HepG2 (cell line): ENCODE measurements at regions not wholly inside any gene's neighbourhood (a gene's known extent, or its start where the extent isn't known, plus 50 kb on each side); places are given as distances from the start of the nearest gene placed in this dataset.

Experiments used
- TAF1 ChIP-seq: sonication (generic); formaldehyde crosslinking; IDR thresholded peaks from 2 replicates; pipeline ENCODE4 v1.4.0; 2020; ENCODE audit warnings: missing genetic modification reagents
- ZNF224 ChIP-seq: sonication (generic); formaldehyde crosslinking; IDR thresholded peaks from 2 replicates; pipeline ENCODE4 v1.5.0; 2020; ENCODE audit warnings: mild to moderate bottlenecking, missing genetic modification reagents
- ZNF383 ChIP-seq: sonication (generic); formaldehyde crosslinking; IDR thresholded peaks from 2 replicates; pipeline ENCODE4 v1.4.0; 2020; ENCODE audit warnings: missing genetic modification reagents, mild to moderate bottlenecking, borderline replicate concordance
- TF ChIP-seq, protein P1 (sequence below): sonication (generic); formaldehyde crosslinking; IDR thresholded peaks from 2 replicates; pipeline ENCODE4 v1.8.1; 2023; ENCODE audit warnings: mild to moderate bottlenecking, missing genetic modification reagents
- TF ChIP-seq, protein P2 (sequence below): sonication (generic); formaldehyde crosslinking; IDR thresholded peaks from 2 replicates; pipeline ENCODE4 v1.5.0; 2020; ENCODE audit warnings: mild to moderate bottlenecking, missing genetic modification reagents, moderate library complexity

DNA sequence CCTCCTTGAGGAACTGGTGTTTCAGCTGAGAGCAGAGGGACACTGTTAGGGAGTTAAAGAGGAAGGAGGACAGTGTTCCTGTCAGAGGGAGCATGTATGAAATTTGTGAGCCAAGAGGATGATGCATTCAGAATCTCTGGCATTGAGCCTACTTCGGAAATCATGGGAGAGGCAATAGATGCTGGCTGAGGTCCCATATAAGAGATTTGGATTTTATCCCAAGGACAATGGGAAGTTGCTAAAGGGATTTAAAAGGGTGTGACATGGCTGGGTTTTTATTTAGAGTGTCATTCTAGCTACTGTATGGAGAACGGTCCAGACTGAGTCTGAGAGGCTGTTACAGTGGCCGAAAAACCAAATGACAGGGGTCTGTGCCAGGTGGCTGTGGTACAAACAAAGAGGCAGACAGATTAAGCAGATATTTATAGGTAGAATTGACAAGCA lies 403.2 kb upstream of the B3GALT2 start:
- no peak for TF ChIP-seq ZNF383 (CRISPR knock-in tag)
- TF ChIP-seq, protein P1, sequence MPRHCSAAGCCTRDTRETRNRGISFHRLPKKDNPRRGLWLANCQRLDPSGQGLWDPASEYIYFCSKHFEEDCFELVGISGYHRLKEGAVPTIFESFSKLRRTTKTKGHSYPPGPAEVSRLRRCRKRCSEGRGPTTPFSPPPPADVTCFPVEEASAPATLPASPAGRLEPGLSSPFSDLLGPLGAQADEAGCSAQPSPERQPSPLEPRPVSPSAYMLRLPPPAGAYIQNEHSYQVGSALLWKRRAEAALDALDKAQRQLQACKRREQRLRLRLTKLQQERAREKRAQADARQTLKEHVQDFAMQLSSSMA = no peak
- TF ChIP-seq, protein P2, sequence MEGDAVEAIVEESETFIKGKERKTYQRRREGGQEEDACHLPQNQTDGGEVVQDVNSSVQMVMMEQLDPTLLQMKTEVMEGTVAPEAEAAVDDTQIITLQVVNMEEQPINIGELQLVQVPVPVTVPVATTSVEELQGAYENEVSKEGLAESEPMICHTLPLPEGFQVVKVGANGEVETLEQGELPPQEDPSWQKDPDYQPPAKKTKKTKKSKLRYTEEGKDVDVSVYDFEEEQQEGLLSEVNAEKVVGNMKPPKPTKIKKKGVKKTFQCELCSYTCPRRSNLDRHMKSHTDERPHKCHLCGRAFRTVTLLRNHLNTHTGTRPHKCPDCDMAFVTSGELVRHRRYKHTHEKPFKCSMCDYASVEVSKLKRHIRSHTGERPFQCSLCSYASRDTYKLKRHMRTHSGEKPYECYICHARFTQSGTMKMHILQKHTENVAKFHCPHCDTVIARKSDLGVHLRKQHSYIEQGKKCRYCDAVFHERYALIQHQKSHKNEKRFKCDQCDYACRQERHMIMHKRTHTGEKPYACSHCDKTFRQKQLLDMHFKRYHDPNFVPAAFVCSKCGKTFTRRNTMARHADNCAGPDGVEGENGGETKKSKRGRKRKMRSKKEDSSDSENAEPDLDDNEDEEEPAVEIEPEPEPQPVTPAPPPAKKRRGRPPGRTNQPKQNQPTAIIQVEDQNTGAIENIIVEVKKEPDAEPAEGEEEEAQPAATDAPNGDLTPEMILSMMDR = no peak
- TF ChIP-seq TAF1 (CRISPR knock-in tag) = no peak
- TF ChIP-seq ZNF224 = no peak
